GM18870 (cell line): ENCODE measurements at regions not wholly inside any gene's neighbourhood (a gene's known extent, or its start where the extent isn't known, plus 50 kb on each side); places are given as distances from the start of the nearest gene placed in this dataset.
"Not testable (repeated sequence)": the region's sequence is repeated elsewhere in the genome, so short reads cannot be mapped to it uniquely, and the experiment has no call there.

Experiments
- ATAC-seq: cut with Tn5 transposase; IDR thresholded peaks from one replicate; pipeline ENCODE4 v1.9.1; 2021; ENCODE audit warnings: moderate library complexity; ENCODE audit not compliant: unreplicated experiment

DNA sequence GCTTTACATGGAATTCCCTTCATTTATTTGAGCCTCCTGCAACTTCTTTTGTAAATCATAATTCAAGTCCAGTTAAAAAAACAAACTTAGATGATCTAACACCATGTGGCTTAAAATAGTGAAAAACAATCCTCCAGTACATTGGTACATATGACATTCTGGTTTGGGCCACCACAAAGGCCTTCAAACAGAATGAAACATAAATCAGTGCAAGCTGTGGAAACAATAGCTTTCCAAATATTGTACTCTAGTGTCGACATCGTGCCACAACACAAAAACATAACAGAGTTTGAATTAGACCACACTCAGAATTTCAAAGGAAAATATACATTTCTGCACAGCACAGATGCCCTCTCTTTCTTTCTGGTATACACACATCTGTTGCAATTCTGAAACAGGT, 751.3 kb downstream of the SLC6A15 start:
- ATAC-seq: no peak

DNA sequence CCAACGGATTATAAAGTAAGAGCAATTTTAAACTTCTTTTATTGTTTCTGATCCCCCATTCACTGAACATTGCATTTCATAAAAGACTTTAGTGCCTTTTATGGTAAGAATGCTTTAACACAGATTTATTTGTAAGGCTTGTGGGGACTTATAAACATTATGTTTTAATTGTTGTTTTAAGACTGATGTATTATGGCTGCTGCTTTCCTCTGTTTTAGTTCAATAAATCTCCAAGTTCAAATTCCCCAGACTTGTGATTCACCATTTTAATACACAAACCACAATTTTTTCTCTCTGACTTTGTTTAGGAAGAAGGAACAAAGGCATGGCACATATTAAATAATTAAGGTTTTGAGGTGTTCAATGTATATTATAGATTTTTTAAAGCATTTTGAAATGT, 753.3 kb downstream of the SLC6A15 start:
- ATAC-seq: no peak

DNA sequence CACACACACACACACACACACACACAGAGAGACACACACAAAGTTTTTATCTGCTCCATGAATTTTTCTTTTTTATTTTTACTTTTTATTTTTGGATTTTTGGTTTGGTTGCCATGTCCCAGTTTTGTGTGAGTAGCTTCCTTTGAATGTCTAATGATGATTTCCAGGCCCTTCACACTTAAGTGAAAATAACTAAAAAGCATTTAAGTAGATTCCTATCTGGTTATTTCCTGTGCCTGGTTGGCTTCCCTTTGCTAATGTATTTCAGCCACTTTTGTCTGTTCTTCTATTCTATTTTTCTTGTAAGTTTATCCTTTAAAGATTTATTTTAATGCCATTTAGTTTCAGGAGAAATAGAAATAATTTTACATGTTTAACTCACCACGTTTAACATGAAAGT, 755.4 kb downstream of the SLC6A15 start:
- no peak for ATAC-seq

DNA sequence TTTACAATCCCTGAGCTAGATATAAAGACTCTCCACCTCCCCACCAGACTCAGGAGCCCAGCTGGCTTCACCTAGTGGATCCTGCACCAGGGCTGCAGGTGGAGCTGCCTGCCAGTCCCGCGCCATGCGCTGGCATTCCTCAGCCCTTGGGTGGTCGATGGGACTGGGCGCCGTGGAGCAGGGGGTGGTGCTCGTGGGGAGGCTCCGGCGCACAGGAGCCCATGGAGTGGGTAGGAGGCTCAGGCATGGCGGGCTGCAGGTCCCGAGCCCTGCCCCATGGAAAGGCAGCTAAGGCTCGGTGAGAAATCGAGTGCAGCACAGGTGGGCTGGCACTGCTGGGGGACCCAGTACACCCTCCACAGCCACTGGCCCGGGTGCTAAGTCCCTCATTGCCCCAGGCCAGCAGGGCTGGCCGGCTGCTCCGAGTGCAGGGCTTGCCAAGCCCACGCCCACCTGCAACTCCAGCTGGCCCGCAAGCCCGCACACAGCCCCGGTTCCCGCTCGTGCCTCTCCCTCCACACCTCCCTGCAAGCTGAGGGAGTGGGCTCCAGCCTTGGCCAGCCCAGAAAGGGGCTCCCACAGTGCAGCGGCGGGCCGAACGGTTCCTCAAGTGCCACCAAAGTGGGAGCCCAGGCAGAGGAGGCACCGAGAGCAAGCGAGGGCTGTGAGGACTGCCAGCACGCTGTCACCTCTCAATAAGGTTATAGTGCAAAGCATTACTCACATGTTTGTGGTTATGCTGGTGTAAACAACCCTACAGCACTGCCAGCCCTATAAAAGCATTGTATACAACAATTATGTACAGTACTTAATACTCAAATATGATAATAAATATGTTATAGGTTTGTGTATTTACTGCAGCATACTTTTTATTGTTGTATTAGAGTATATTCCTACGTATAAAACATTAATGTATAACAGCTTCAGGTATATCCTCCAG, 757.3 kb downstream of the SLC6A15 start:
- ATAC-seq: not testable (repeated sequence)

DNA sequence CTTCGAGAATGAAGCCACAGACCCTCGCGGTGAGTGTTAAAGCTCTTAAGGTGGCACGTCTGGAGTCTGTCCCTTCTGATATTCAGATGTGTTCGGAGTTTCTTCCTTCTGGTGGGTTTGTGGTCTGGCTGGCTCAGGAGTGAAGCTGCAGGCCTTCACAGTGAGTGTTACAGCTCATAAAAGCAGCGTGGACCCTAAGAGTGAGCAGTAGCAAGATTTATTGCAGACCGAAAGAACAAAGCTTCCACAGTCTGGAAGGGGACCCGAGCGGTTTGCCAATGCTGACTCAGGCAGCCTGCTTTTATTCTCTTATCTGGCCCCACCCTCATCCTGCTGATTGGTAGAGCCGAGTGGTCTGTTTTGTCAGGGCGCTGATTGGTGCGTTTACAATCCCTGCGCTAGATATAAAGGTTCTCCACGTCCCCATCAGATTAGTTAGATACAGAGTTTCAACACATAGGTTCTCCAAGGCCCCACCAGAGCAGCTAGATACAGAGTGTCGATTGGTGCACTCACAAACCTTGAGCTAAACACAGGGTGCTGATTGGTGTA, 758.1 kb downstream of the SLC6A15 start:
- ATAC-seq: not testable (repeated sequence)

DNA sequence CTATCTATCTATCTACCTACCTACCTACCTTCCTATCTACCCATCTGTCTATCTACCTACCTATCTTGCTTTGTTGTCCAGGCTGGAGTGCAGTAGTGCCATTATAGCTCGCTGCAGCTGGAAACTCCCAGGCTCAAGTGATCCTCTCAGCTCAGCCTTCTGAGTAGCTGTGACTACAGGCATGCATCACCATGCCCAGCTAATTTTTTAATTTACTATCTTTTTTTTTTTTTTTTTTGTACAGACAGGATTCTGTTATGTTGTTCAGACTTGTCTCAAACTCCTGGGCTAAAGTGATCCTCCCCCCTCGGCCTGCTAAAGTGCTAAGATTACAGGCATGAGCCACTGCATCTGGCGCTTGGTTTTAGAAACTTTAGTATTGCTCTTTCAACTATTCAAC, 762.4 kb downstream of the SLC6A15 start:
- no peak for ATAC-seq

DNA sequence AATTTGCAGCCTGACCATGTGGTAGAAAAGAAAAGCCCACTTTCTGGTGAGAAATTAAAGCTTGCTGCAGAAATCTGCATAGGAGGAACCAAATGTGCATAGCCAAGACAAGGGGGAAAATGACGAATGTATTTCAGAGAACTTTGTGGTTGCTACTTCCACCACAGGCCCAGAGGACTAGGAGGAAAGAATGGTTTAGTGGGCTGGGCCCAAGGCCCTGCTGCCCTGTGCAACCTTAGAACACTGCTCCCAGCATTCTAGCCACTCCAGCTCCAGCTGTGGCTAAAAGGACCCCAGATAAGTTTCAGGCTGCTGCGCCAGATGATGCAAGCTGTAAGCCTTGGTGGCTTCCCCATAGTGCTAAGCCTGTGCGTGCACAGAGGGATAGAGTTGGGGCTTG, 764.3 kb downstream of the SLC6A15 start:
- no peak for ATAC-seq

DNA sequence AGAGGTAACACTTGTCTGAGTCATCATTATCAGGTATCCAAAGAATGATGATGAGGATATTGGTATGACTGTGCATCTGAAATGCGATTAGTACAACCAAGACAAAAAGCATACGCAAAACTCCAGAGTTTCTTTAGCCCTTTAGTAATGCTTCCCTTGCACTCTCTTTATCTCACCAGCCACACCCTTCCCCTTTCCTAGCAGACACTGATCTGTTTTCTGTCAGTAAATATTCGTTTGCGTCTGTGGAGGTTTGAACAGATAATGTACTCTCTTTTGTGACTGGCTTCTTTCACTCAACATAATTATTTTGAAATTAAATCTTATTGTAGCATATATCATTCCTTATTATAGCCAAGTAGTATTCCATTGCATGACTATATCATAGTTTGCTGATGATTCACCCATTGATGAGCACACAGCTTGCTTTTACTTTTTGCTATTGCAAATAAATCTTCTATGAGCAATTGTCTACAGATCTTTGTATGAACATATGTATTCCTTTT, 775.7 kb downstream of the SLC6A15 start:
- no peak for ATAC-seq

DNA sequence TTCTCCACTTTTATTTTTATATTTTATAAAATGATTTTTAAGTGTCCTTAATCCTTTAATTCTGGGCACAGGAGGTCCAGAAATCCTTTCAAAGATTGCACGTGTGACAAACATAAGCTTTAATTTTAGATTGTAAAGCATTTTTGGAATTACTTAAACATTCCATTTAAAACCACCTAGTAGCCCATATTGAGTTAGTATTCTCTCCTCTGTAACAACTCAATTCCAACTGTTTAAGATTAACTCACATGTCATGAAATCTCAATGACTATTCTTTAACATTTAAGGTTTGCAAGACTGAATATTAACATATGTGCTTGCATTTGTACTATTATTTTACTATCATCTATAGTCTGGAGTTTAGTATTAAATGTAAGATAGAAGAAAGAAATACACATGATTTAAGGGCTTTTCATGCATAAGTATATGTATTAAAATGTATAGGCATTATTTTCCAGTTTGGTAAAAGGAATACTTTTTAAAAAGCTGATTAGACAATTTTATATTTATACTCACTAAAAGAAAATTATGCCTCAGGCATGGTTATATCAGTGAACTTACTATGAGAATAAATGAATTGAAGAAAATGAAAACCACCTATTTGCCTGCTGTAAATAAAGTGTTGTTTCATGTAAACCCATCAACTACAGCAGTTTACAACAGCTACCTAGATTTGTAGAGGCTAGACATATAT, 776.9 kb downstream of the SLC6A15 start:
- no peak for ATAC-seq

DNA sequence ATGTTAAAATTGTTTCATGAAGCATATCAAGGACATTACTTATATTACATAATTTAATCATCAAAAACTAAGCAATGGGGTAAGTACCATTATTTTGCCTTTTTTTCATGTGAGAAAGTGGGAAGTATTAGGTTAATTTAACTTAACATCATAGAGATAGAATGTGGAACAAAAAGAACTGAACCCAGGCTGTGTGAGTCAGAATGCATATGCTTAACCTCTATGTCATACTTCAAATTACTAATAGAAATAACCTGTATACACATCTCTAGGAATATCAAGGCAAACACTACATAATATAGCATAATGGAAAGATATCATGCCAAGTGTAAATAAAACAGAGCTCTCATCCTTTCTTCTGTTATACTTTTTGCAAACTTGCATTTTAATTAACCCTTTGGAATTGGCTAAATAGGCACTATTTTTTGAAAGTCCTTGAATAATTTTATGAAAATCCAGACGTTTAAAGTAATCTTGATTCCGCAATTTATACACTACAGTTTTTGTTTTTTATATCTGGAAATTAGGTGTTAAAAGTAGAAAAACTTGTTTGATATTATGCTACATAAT, 777.7 kb downstream of the SLC6A15 start:
- ATAC-seq: no peak

DNA sequence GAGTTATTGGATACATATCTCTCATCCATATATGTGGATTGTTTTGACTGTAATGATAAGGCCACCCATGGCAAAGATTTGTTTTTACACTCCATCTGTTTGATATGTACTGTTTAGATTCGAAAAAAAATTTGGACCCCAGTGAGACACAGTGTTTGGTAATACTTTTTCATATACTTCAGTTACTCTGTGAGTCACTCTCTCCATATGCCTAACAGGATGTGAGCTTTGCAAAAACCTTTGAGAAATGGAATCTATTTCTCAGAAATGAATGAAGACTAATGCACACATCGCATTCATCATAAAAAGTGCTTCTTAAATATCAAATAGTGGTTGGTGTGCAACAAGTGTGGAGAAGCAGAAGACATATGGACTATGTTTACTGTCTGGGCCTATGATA, 781.5 kb downstream of the SLC6A15 start:
- ATAC-seq: no peak

DNA sequence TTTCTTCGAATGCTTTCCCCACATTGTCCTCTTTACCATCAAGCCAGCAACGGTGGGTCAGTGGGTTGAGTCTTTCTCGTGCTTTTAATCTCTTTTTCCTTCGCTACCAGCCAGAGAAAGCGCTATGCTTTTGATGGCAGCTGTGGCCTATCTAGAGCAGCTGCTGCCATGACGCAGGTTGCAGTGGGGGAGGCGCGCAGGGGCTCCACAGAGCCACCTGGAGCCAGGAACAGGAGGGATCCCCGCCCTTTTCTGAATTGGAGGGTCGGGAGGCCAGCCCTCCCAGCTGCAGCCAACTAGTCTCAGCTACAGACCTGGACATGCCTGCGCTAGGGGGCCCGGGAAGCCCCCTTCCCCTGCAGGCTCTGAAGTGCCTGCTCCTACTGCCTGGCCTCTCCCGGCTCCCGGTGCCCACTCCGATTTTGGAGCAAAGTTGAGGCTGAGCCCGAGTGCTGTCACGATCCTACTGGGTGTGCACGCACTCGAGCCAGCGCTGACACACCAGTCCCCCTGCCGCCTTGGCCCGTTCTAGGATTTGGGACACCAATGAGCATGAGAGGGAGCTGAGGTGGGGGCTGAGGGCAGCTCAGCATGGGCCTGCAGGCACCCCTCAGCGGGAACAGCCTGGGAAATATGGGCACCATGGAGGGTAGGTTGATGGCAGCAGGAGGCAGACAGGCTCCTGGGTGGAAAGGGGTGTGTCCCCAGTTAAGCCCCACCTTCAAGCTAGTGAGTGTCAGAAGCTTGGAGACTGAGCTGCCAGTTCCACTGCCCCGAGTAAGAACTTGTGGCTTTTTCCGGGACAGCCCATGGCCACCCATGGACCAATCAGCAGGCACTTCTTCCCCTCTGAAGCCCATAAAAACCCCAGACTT, 784.2 kb downstream of the SLC6A15 start:
- ATAC-seq: no peak

DNA sequence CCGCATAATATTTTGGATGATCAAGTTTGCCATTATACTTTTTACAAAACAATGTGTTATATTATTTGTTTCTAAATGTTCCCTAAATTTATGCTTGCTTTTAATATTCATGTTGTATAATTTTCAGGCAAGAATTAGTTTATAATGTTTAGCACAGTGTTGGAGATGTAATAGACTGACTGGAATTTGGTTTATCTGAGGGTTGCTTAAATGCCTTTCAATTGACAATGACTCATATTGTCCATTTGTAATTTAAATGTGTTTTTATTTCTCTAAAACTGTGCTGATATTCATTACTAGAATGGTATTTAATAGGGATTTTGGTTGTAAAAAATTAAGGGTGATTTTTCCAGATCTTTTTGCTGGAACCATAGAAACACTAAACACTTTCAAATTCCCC, 788.4 kb downstream of the SLC6A15 start:
- ATAC-seq: no peak

DNA sequence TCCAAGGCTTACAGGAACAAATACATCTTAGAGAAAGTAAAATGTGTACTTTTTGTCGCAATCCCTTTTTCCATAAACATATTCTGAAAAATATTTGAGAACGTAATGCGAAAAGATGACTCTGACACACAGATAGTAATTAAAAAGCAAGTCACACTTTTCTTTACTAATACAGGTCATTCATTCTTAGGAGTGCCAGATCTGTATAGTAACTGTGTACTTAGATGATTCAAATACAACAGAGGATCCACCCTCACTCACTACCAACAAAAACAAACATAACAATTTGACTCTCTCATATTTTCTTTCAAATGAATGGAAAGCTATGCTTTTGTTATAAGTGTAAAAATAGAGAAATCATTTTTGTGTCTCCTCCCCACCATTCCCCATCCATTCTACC, 795.4 kb downstream of the SLC6A15 start:
- no peak for ATAC-seq

DNA sequence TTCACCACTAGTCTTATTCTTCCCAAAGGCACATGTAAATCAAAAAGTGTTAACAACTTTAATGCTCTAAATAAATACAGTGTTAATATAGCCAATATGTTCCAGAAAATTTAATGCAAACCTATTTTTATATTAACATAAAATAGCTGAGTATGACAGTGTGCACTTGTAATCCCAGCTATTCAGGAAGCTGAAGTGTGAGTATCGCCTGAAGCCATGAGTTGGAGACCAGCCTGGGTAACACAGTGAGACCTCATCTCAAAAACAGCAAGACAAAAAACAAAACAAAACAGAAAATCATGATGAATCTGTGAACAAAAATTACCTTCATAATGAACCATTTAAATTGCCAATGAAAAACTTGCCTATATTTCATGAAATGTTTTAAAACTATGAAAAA, 798.9 kb downstream of the SLC6A15 start:
- no peak for ATAC-seq

DNA sequence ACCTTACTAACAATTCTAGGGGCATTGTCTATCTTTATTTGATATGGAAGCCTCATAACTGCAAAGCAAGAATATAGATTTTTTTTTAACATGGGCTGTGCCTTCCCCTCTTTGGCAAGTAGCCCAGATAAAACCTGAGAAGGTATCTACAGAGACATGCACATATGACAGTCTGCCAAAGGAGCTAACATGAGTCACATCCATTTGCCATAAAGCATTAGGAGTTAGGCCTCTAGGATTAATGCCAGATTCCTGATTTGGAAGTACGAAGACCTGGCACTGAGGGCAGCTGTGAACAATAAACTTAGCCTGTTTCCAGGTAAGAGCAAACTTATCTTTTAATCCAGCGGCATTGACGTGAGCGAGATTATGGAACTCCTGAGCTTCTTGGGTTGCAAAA, 808.7 kb downstream of the SLC6A15 start:
- ATAC-seq: not testable (repeated sequence)

DNA sequence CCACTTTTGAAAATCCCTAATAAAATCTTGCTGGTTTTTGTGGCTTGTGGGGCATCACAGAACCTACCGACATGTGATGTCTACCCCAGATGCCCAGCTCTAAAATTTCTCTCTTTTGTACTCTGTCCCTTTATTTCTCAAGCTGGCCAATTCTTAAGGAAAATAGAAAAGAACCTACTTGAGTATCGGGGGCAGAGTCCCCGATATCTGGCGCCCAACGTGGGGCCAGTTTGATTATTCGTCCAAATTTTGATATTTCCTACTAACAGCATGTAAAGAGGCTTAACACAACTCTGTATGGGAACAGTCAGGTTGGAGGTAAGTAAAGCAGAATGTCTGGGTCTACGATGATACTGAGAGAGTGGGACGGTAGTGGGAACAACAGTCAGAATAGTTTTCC, 810.6 kb downstream of the SLC6A15 start:
- not testable (repeated sequence) for ATAC-seq

DNA sequence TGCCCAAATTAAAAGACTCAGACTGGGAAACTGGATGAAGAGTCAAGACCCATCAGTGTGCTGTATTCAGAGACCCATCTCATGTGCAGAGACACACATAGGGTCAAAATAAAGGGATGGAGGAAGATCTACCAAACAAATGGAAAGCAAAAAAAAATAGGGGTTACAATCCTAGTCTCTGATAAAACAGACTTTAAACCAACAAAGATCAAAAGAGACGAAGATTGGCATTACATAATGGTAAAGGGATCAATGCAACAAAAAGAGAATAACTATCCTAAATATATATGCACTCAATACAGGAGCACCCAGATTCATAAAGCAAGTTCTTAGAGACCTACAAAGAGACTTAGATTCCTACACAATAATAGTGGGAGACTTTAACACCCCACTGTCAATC, 813.0 kb downstream of the SLC6A15 start:
- not testable (repeated sequence) for ATAC-seq

DNA sequence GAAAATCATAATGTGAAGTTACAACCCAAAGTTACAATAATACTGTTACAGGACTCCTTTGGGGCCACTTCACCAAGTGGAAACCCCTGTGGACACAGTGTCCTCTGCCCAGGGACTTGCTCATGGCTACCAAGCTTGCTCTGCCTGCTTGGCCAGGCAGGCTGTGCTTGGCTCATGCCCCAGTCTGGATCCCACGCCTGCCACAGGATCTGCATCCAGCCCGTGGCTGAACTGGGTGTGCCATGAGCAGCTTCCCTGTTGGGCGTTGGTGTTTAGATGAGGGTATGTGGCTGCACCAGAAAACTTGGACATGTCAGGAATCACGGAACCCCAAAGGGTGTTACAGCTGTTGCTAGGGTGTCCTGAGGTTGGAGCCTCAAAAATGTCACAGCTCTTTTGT, 820.9 kb downstream of the SLC6A15 start:
- ATAC-seq: no peak

DNA sequence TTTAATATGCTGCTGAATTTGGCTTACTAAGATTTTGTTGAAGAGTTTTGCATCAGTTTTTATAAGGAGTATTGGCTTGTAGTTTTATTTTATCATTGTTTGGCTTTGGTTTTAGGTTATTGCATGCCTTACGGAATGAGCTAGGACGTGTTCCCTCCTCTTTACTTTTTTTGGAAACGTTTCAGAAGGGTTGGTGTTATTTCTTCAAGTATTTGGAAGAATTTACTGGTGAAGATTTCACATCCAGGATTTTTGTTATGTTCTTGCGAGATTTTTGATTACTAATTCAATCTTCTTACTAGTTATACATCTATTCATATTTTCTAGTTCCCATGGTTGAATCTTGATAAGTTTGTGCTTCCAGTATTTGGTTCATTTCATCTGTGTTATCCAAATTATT, 823.2 kb downstream of the SLC6A15 start:
- ATAC-seq: no peak
